Endothelial cell (in vitro differentiated cells): ENCODE measurements at regions not wholly inside any gene's neighbourhood (a gene's known extent, or its start where the extent isn't known, plus 50 kb on each side); places are given as distances from the start of the nearest gene placed in this dataset.

Experiments
- DNase-seq: peaks from one replicate; pipeline ENCODE4 v3.0.0; 2021; ENCODE audit warnings: low spot score
- H3K27ac Mint-ChIP-seq: one replicate; pipeline ENCODE4 v1.8.0; 2021; ENCODE audit warnings: mixed read lengths, inconsistent platforms; ENCODE audit not compliant: unreplicated experiment
- H3K27me3 Mint-ChIP-seq: one replicate; pipeline ENCODE4 v1.8.0; 2021; ENCODE audit warnings: mild to moderate bottlenecking, moderate library complexity, mixed read lengths, inconsistent platforms; ENCODE audit not compliant: unreplicated experiment
- H3K36me3 Mint-ChIP-seq: one replicate; pipeline ENCODE4 v1.8.0; 2021; ENCODE audit warnings: mild to moderate bottlenecking, low read depth, mixed read lengths, inconsistent platforms; ENCODE audit not compliant: unreplicated experiment
- H3K4me1 Mint-ChIP-seq: one replicate; pipeline ENCODE4 v1.8.0; 2021; ENCODE audit warnings: mild to moderate bottlenecking, mixed read lengths, inconsistent platforms; ENCODE audit not compliant: unreplicated experiment
- H3K4me3 Mint-ChIP-seq: one replicate; pipeline ENCODE4 v1.8.0; 2021; ENCODE audit warnings: mild to moderate bottlenecking, mixed read lengths, inconsistent platforms; ENCODE audit not compliant: unreplicated experiment
- H3K9me3 Mint-ChIP-seq: one replicate; pipeline ENCODE4 v1.8.0; 2021; ENCODE audit warnings: mixed read lengths, inconsistent platforms; ENCODE audit not compliant: unreplicated experiment
- CTCF ChIP-seq: fragments of 200-600 bp; sonication (generic); IDR thresholded peaks from one replicate; pipeline ENCODE4 v1.5.0; 2021; ENCODE audit warnings: antibody characterized with exemption; ENCODE audit not compliant: unreplicated experiment

- Mint-ChIP-seq H3K27me3 (no peaks in the 10 kb centered on the region), H3K36me3 (peaks cover 4% of the 10 kb centered on the region), H3K9me3 (no peaks in the 10 kb centered on the region), H3K27ac (no peak overlapping the region), H3K4me3 (no peak overlapping the region), H3K4me1 (no peaks in the 10 kb centered on the region)
- no peak for DNase-seq
- TF ChIP-seq CTCF = no peak
Observed at GRCh38 chr6:68546620-68547019, 88.5 kb upstream of the ADGRB3 start.

GRCh38 chr6:68544450-68544849, 90.6 kb upstream of the ADGRB3 start:
- peaks cover 4% of the 10 kb centered on the region for H3K36me3 Mint-ChIP-seq
- no peaks in the 10 kb centered on the region for H3K9me3 Mint-ChIP-seq
- TF ChIP-seq CTCF = no peak

GRCh38 chr6:68533339-68533795, 101.7 kb upstream of the ADGRB3 start:
- no peak for TF ChIP-seq CTCF
- H3K36me3 Mint-ChIP-seq = no peaks in the 10 kb centered on the region
- no peaks in the 10 kb centered on the region for H3K27me3 Mint-ChIP-seq
- H3K4me1 Mint-ChIP-seq = peaks cover 5% of the 10 kb centered on the region
- H3K9me3 Mint-ChIP-seq = no peaks in the 10 kb centered on the region
- no peak overlapping the region for H3K4me3 Mint-ChIP-seq
- no peak for DNase-seq
- H3K27ac Mint-ChIP-seq = no peak overlapping the region

More at GRCh38 chr6:68544450-68544849, 90.6 kb upstream of the ADGRB3 start:
- no peak for DNase-seq
- no peaks in the 10 kb centered on the region for H3K4me1 Mint-ChIP-seq
- H3K27ac Mint-ChIP-seq = no peak overlapping the region
- peaks cover under 1% of the 10 kb centered on the region for H3K27me3 Mint-ChIP-seq
- no peak overlapping the region for H3K4me3 Mint-ChIP-seq

- no peak for DNase-seq
- Mint-ChIP-seq H3K9me3 (no peaks in the 10 kb centered on the region), H3K27me3 (no peaks in the 10 kb centered on the region), H3K4me3 (no peak overlapping the region), H3K4me1 (no peaks in the 10 kb centered on the region), H3K36me3 (no peaks in the 10 kb centered on the region), H3K27ac (no peak overlapping the region)
- TF ChIP-seq CTCF = no peak
Observed at GRCh38 chr6:68527691-68528090, 107.4 kb upstream of the ADGRB3 start.

- no peak for TF ChIP-seq CTCF
Observed at GRCh38 chr6:68506911-68507310, 128.2 kb upstream of the ADGRB3 start.

More at GRCh38 chr6:68506911-68507310, 128.2 kb upstream of the ADGRB3 start:
- H3K4me1 Mint-ChIP-seq = no peaks in the 10 kb centered on the region
- no peaks in the 10 kb centered on the region for H3K9me3 Mint-ChIP-seq
- H3K27ac Mint-ChIP-seq = no peak overlapping the region
- no peak overlapping the region for H3K4me3 Mint-ChIP-seq
- DNase-seq = no peak
- H3K27me3 Mint-ChIP-seq = no peaks in the 10 kb centered on the region
- no peaks in the 10 kb centered on the region for H3K36me3 Mint-ChIP-seq
